Activated CD8-positive, alpha-beta memory T cell treated with anti-CD3 and anti-CD28 coated beads, Interleukin-2, amount 10 ng/mL, durations not matched to agents 7 days and 5 days (primary cell): ENCODE measurements at regions not wholly inside any gene's neighbourhood (a gene's known extent, or its start where the extent isn't known, plus 50 kb on each side); places are given as distances from the start of the nearest gene placed in this dataset.
"Not testable (repeated sequence)": the region's sequence is repeated elsewhere in the genome, so short reads cannot be mapped to it uniquely, and the experiment has no call there.

Experiments
- ATAC-seq: fragments of 150-1000 bp; cut with Tn5 transposase; one replicate; pipeline ENCODE4 v1.10.0; 2021; ENCODE audit warnings: moderate library complexity
- CTCF ChIA-PET: fragments of 350-600 bp; sonication (Branson Sonifier 250); formaldehyde crosslinking; loops from one replicate; lab custom pipeline; 2021; ENCODE audit warnings: antibody characterized with exemption; lab: Charles Lee
- DNase-seq: peaks from one replicate; pipeline ENCODE4 v3.0.0-alpha.2; 2020
- H3K27ac Mint-ChIP-seq: one replicate; pipeline ENCODE4 v1.8.0; 2021; ENCODE audit warnings: mild to moderate bottlenecking, mixed read lengths
- H3K27me3 Mint-ChIP-seq: one replicate; pipeline ENCODE4 v1.8.0; 2021; ENCODE audit warnings: mixed read lengths
- H3K36me3 Mint-ChIP-seq: one replicate; pipeline ENCODE4 v1.8.0; 2021; ENCODE audit warnings: mild to moderate bottlenecking, mixed read lengths
- H3K4me1 Mint-ChIP-seq: one replicate; pipeline ENCODE4 v1.8.0; 2021; ENCODE audit warnings: mixed read lengths
- H3K4me3 Mint-ChIP-seq: one replicate; pipeline ENCODE4 v1.8.0; 2021; ENCODE audit warnings: mild to moderate bottlenecking, moderate library complexity, mixed read lengths
- H3K9me3 Mint-ChIP-seq: one replicate; pipeline ENCODE4 v1.8.0; 2022; ENCODE audit warnings: low read depth, mixed read lengths

GRCh38 chr4:64814616-64815015 lies 405.4 kb upstream of the TECRL start:
- H3K27ac Mint-ChIP-seq: no peak overlapping the region
- DNase-seq (no peak), ATAC-seq (no peak)
- no peaks in the 10 kb centered on the region for H3K27me3 Mint-ChIP-seq
- H3K4me3 Mint-ChIP-seq: no peak overlapping the region
- no peaks in the 10 kb centered on the region for H3K36me3 Mint-ChIP-seq
- CTCF ChIA-PET: no interaction called here
- H3K9me3 Mint-ChIP-seq: peaks cover 8% of the 10 kb centered on the region
- H3K4me1 Mint-ChIP-seq: no peaks in the 10 kb centered on the region

GRCh38 chr4:64807821-64808220 lies 398.6 kb upstream of the TECRL start:
- no peaks in the 10 kb centered on the region for H3K27me3 Mint-ChIP-seq
- CTCF ChIA-PET: no interaction called here
- no peak overlapping the region for H3K4me3 Mint-ChIP-seq
- DNase-seq (no peak), ATAC-seq (no peak)
- H3K4me1 Mint-ChIP-seq: no peaks in the 10 kb centered on the region
- H3K27ac Mint-ChIP-seq: no peak overlapping the region
- H3K9me3 Mint-ChIP-seq: peaks cover 3% of the 10 kb centered on the region
- H3K36me3 Mint-ChIP-seq: no peaks in the 10 kb centered on the region

- ATAC-seq (no peak), DNase-seq (no peak)
- Mint-ChIP-seq H3K27ac (no peak overlapping the region), H3K9me3 (no peaks in the 10 kb centered on the region), H3K4me1 (no peaks in the 10 kb centered on the region), H3K4me3 (no peak overlapping the region), H3K36me3 (no peaks in the 10 kb centered on the region), H3K27me3 (no peaks in the 10 kb centered on the region)
- CTCF ChIA-PET: no interaction called here
Measured at GRCh38 chr4:64799751-64800150, 390.5 kb upstream of the TECRL start.

GRCh38 chr4:64798828-64799227 lies 389.6 kb upstream of the TECRL start:
- H3K4me3 Mint-ChIP-seq, DNase-seq, H3K27me3 Mint-ChIP-seq, H3K36me3 Mint-ChIP-seq, H3K9me3 Mint-ChIP-seq, H3K27ac Mint-ChIP-seq, ATAC-seq, H3K4me1 Mint-ChIP-seq: not testable (repeated sequence)
- CTCF ChIA-PET: interaction anchor here (0.6 kb wide), 1 partner anchor 760 kb away, joined by 3 read pairs; no protein-coding TSS in a partner anchor

- Mint-ChIP-seq H3K9me3 (no peaks in the 10 kb centered on the region), H3K4me1 (no peaks in the 10 kb centered on the region), H3K36me3 (no peaks in the 10 kb centered on the region), H3K27me3 (no peaks in the 10 kb centered on the region), H3K27ac (no peak overlapping the region), H3K4me3 (no peak overlapping the region)
- ATAC-seq (no peak), DNase-seq (no peak)
- CTCF ChIA-PET: no interaction called here
Measured at GRCh38 chr4:64796581-64796980, 387.3 kb upstream of the TECRL start.

- H3K27ac Mint-ChIP-seq: no peak overlapping the region
- H3K4me1 Mint-ChIP-seq: no peaks in the 10 kb centered on the region
- CTCF ChIA-PET: no interaction called here
- H3K36me3 Mint-ChIP-seq: no peaks in the 10 kb centered on the region
- no peaks in the 10 kb centered on the region for H3K27me3 Mint-ChIP-seq
- no peaks in the 10 kb centered on the region for H3K9me3 Mint-ChIP-seq
- ATAC-seq (no peak), DNase-seq (no peak)
- H3K4me3 Mint-ChIP-seq: no peak overlapping the region
Measured at GRCh38 chr4:64784125-64784524, 374.9 kb upstream of the TECRL start.

GRCh38 chr4:64781737-64782326 lies 372.6 kb upstream of the TECRL start:
- H3K9me3 Mint-ChIP-seq: no peaks in the 10 kb centered on the region
- H3K4me1 Mint-ChIP-seq: no peaks in the 10 kb centered on the region
- no peak overlapping the region for H3K4me3 Mint-ChIP-seq
- CTCF ChIA-PET: no interaction called here
- no peaks in the 10 kb centered on the region for H3K36me3 Mint-ChIP-seq
- no peak overlapping the region for H3K27ac Mint-ChIP-seq
- ATAC-seq (no peak), DNase-seq (no peak)
- H3K27me3 Mint-ChIP-seq: no peaks in the 10 kb centered on the region

GRCh38 chr4:64780664-64781063 lies 371.4 kb upstream of the TECRL start:
- no peak overlapping the region for H3K4me3 Mint-ChIP-seq
- DNase-seq (no peak), ATAC-seq (no peak)
- no peak overlapping the region for H3K27ac Mint-ChIP-seq
- CTCF ChIA-PET: no interaction called here
- no peaks in the 10 kb centered on the region for H3K9me3 Mint-ChIP-seq
- H3K27me3 Mint-ChIP-seq: no peaks in the 10 kb centered on the region
- H3K4me1 Mint-ChIP-seq: no peaks in the 10 kb centered on the region
- H3K36me3 Mint-ChIP-seq: no peaks in the 10 kb centered on the region

- no peaks in the 10 kb centered on the region for H3K9me3 Mint-ChIP-seq
- no peaks in the 10 kb centered on the region for H3K36me3 Mint-ChIP-seq
- H3K4me1 Mint-ChIP-seq: no peaks in the 10 kb centered on the region
- H3K27me3 Mint-ChIP-seq: no peaks in the 10 kb centered on the region
- no peak for DNase-seq
- ATAC-seq: no peak
- no peak overlapping the region for H3K4me3 Mint-ChIP-seq
- CTCF ChIA-PET: no interaction called here
- H3K27ac Mint-ChIP-seq: no peak overlapping the region
Measured at GRCh38 chr4:64777286-64777685, 368.0 kb upstream of the TECRL start.

GRCh38 chr4:64776820-64777219 lies 367.6 kb upstream of the TECRL start:
- H3K4me3 Mint-ChIP-seq: no peak overlapping the region
- no peak overlapping the region for H3K27ac Mint-ChIP-seq
- no peaks in the 10 kb centered on the region for H3K9me3 Mint-ChIP-seq
- DNase-seq (no peak), ATAC-seq (no peak)
- no peaks in the 10 kb centered on the region for H3K4me1 Mint-ChIP-seq
- no peaks in the 10 kb centered on the region for H3K27me3 Mint-ChIP-seq
- CTCF ChIA-PET: no interaction called here
- no peaks in the 10 kb centered on the region for H3K36me3 Mint-ChIP-seq

- DNase-seq (no peak), ATAC-seq (no peak)
- H3K4me1 Mint-ChIP-seq: no peaks in the 10 kb centered on the region
- H3K36me3 Mint-ChIP-seq: no peaks in the 10 kb centered on the region
- no peaks in the 10 kb centered on the region for H3K9me3 Mint-ChIP-seq
- H3K27ac Mint-ChIP-seq: no peak overlapping the region
- no peak overlapping the region for H3K4me3 Mint-ChIP-seq
- H3K27me3 Mint-ChIP-seq: no peaks in the 10 kb centered on the region
- CTCF ChIA-PET: no interaction called here
Measured at GRCh38 chr4:64774626-64775025, 365.4 kb upstream of the TECRL start.

- Mint-ChIP-seq H3K4me3 (no peak overlapping the region), H3K4me1 (no peaks in the 10 kb centered on the region), H3K27me3 (no peaks in the 10 kb centered on the region), H3K9me3 (no peaks in the 10 kb centered on the region), H3K27ac (no peak overlapping the region), H3K36me3 (no peaks in the 10 kb centered on the region)
- DNase-seq (no peak), ATAC-seq (no peak)
- CTCF ChIA-PET: no interaction called here
Measured at GRCh38 chr4:64771149-64771548, 361.9 kb upstream of the TECRL start.

GRCh38 chr4:64767547-64767946 lies 358.3 kb upstream of the TECRL start:
- CTCF ChIA-PET: no interaction called here

GRCh38 chr4:64766565-64766964 lies 357.3 kb upstream of the TECRL start:
- CTCF ChIA-PET: no interaction called here
- no peak for ATAC-seq
- no peaks in the 10 kb centered on the region for H3K27me3 Mint-ChIP-seq

More at GRCh38 chr4:64767547-64767946, 358.3 kb upstream of the TECRL start:
- DNase-seq: no peak
- no peaks in the 10 kb centered on the region for H3K27me3 Mint-ChIP-seq
- no peak for ATAC-seq
- no peak overlapping the region for H3K27ac Mint-ChIP-seq
- peaks cover 4% of the 10 kb centered on the region for H3K9me3 Mint-ChIP-seq
- H3K36me3 Mint-ChIP-seq: no peaks in the 10 kb centered on the region
- no peaks in the 10 kb centered on the region for H3K4me1 Mint-ChIP-seq
- no peak overlapping the region for H3K4me3 Mint-ChIP-seq

GRCh38 chr4:64756016-64756415 lies 346.8 kb upstream of the TECRL start:
- Mint-ChIP-seq H3K36me3 (no peaks in the 10 kb centered on the region), H3K27me3 (no peaks in the 10 kb centered on the region), H3K4me1 (no peaks in the 10 kb centered on the region), H3K27ac (no peak overlapping the region), H3K4me3 (no peak overlapping the region), H3K9me3 (no peaks in the 10 kb centered on the region)
- DNase-seq (no peak), ATAC-seq (no peak)
- CTCF ChIA-PET: no interaction called here

More at GRCh38 chr4:64766565-64766964, 357.3 kb upstream of the TECRL start:
- H3K4me3 Mint-ChIP-seq: no peak overlapping the region
- peaks cover 4% of the 10 kb centered on the region for H3K9me3 Mint-ChIP-seq
- H3K36me3 Mint-ChIP-seq: no peaks in the 10 kb centered on the region
- H3K27ac Mint-ChIP-seq: no peak overlapping the region
- no peaks in the 10 kb centered on the region for H3K4me1 Mint-ChIP-seq
- no peak for DNase-seq
